Thoracic aorta (tissue), 2 donors: ENCODE measurements at regions not wholly inside any gene's neighbourhood (a gene's known extent, or its start where the extent isn't known, plus 50 kb on each side); places are given as distances from the start of the nearest gene placed in this dataset.

ENCODE experiments used
- ATAC-seq: fragments of 150-250 bp; one replicate; pipeline ENCODE4 v1.8.0; 2017; ENCODE audit warnings: low read depth; ENCODE audit not compliant: insufficient number of reproducible peaks, low FRiP score
- DNase-seq: peaks from one replicate; pipeline ENCODE4 v3.0.0-alpha.2; 2020; ENCODE audit warnings: low spot score
- H3K27ac ChIP-seq, 2 donors: fragments of 200-600 bp; sonication (generic); 1 replicate in 1 of 2; 2 replicates in 1 of 2; pipeline ENCODE4 v1.5.1; 2016; ENCODE audit warnings: mild to moderate bottlenecking in 2 of 2, moderate library complexity in 2 of 2
- H3K27me3 ChIP-seq: fragments of 200-600 bp; sonication (generic); replicated peaks from 2 replicates; pipeline ENCODE4 v1.6.0; 2016; ENCODE audit warnings: mild to moderate bottlenecking; ENCODE audit not compliant: insufficient read depth
- H3K36me3 ChIP-seq: fragments of 200-600 bp; sonication (generic); one replicate; pipeline ENCODE4 v1.5.1; 2016
- H3K4me1 ChIP-seq, 2 donors: fragments of 200-600 bp; sonication (generic); 1 replicate in 1 of 2; 2 replicates in 1 of 2; pipeline versions ENCODE4 v1.5.1 to v1.6.0; 2016; ENCODE audit warnings: low read depth in 2 of 2, mild to moderate bottlenecking in 1 of 2; ENCODE audit not compliant: control insufficient read depth in 1 of 2
- H3K4me3 ChIP-seq: fragments of 200-600 bp; sonication (generic); 2 replicates; pipeline ENCODE4 v1.5.1; 2016; ENCODE audit warnings: mild to moderate bottlenecking
- H3K9me3 ChIP-seq: fragments of 200-600 bp; sonication (generic); 2 replicates; pipeline ENCODE4 v1.5.1; 2016
- CTCF ChIP-seq: fragments of 200-600 bp; sonication (generic); IDR thresholded peaks from one replicate; pipeline ENCODE4 v1.5.1; 2019; ENCODE audit warnings: antibody characterized with exemption

DNA sequence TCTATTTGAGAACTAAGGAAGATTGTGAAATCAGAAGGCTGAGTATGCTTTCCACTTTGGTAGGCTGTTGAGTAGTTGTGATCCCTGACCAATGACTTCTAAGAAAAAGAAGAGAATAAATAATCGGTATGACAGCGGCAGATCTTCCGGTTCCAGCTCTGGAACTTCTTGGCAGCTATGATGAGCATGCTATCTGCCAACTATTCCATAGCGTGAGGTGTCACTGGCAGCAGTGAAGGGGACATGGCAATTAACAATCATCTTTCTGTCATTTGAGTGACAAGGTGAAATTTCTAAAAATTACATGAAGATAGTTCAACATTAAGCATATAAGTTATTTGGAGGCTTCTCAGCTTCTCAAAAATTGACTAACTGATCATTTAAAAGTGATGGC, 140.1 kb upstream of the NETO1 start:
- H3K4me1 ChIP-seq, result no peaks in the 10 kb centered on the region
- no peaks in the 10 kb centered on the region for H3K9me3 ChIP-seq
- no peak for TF ChIP-seq CTCF
- H3K27me3 ChIP-seq, result no peaks in the 10 kb centered on the region
- no peak overlapping the region for H3K27ac ChIP-seq
- no peak overlapping the region for H3K4me3 ChIP-seq
- ATAC-seq, result no peak
- H3K36me3 ChIP-seq, result no peaks in the 10 kb centered on the region
- DNase-seq, result no peak

DNA sequence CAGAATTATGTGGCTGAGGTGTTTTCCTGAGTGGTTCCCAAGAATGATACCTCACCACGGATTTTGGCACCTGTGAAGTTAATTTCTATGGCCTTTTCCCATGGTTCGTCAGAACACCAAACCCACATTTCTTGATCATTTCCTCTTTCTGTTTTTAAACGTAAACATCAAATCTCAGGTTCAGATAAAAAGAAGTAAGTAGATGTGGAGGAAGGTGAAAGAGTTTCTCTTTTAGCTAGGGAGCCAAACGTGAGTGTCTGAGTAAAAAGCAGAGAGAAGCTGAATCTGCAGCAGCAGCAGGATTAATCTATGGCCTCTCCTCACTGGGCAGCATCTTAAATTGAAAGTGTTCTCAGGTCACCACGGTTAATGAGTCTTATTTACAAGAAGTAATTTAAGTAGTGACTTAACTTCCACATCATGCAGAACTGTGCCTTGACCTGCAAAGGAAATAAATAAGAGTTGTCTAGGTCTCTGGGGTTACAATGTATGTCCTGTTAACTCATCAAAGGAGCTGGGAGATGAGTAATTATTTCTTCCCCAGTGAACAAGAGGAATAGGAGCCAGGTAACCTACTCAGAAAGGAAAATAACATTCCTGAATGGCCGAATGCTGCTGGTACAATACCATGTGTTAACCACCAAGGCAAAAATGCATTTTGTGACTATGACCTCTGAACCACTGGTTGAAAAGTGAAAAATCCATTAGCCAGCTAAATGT, 139.6 kb upstream of the NETO1 start:
- DNase-seq, result no peak
- Histone ChIP-seq H3K4me3 (no peak overlapping the region), H3K27ac (no peak overlapping the region), H3K4me1 (no peaks in the 10 kb centered on the region), H3K9me3 (no peaks in the 10 kb centered on the region), H3K36me3 (no peaks in the 10 kb centered on the region), H3K27me3 (no peaks in the 10 kb centered on the region)
- ATAC-seq, result no peak
- no peak for TF ChIP-seq CTCF

GRCh38 chr18:73006331-73006730, 138.5 kb upstream of the NETO1 start:
- ATAC-seq (no peak), DNase-seq (no peak)
- Histone ChIP-seq H3K27me3 (no peaks in the 10 kb centered on the region), H3K9me3 (no peaks in the 10 kb centered on the region), H3K36me3 (no peaks in the 10 kb centered on the region), H3K4me1 (no peaks in the 10 kb centered on the region), H3K27ac (no peak overlapping the region), H3K4me3 (no peak overlapping the region)
- no peak for TF ChIP-seq CTCF

DNA sequence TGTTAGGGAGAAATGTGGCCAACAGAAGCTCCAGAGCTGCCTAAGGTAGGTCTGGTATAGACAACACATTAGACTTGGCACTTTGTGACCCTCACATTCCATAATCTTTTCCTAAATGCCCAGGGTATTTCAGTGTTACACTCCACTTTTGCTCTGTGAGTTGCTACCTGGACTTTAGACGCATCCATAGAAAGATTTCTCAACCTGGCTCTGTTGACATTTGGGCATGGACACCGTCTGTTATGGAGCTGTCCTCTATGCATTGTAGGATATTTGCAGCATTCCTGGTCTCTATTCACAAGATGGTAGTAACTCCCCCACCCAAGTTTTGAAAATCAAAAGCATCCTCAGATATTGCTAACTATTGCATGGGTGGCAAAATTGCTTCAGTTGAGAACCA, 136.5 kb upstream of the NETO1 start:
- no peak for ATAC-seq
- Histone ChIP-seq H3K4me3 (no peak overlapping the region), H3K36me3 (no peaks in the 10 kb centered on the region), H3K9me3 (no peaks in the 10 kb centered on the region), H3K27me3 (no peaks in the 10 kb centered on the region), H3K27ac (no peak overlapping the region), H3K4me1 (no peaks in the 10 kb centered on the region)
- no peak for TF ChIP-seq CTCF
- no peak for DNase-seq

DNA sequence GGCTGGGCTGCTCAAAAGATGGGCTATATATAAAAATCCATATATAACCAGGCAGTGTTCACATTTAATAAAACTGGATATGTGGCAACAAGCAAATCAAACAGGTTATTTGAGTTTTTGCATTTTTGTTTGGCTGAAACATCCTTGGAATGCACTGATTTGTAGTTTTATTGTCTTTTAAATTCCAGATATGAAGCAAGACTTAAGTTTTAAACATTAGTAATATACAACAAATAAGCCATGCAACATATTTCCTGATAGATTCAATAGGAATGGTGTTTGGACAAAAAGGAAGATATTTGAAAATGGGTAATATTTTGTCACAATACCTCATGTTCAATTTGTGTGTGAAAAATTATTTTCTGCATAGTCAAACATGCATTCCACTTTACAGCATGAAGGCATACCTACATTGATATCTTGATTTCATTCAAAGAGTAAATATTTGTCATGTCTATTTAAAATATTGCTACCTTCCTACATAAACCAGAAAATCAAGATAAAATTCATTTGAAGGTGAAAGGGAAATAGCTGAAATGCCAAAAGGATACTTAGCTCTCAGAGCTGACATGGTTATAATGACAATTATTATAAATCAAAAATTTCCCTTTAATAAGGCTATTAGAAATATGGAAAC, 132.3 kb upstream of the NETO1 start:
- DNase-seq, result no peak
- TF ChIP-seq CTCF, result no peak
- Histone ChIP-seq H3K9me3 (no peaks in the 10 kb centered on the region), H3K27me3 (no peaks in the 10 kb centered on the region), H3K27ac (no peak overlapping the region), H3K4me3 (no peak overlapping the region), H3K36me3 (no peaks in the 10 kb centered on the region), H3K4me1 (no peaks in the 10 kb centered on the region)
- no peak for ATAC-seq
